Prostate gland (tissue), 2 donors: ENCODE measurements at regions not wholly inside any gene's neighbourhood (a gene's known extent, or its start where the extent isn't known, plus 50 kb on each side); places are given as distances from the start of the nearest gene placed in this dataset.

ENCODE experiments used
- DNase-seq: peaks from one replicate; pipeline ENCODE4 v3.0.0-alpha.2; 2019; ENCODE audit warnings: low spot score
- H3K27ac ChIP-seq, 2 donors: fragments of 200-600 bp; sonication (generic); 2 replicates each; pipeline ENCODE4 v1.5.1; 2017 to 2019
- H3K27me3 ChIP-seq: fragments of 200-600 bp; sonication (generic); replicated peaks from 2 replicates; pipeline ENCODE4 v1.5.1; 2019; ENCODE audit not compliant: insufficient read depth
- H3K36me3 ChIP-seq, 2 donors: fragments of 200-600 bp; sonication (generic); 1 replicate in 1 of 2; 2 replicates in 1 of 2; pipeline versions ENCODE4 v1.5.1 to v1.8.1; 2017 to 2019
- H3K4me1 ChIP-seq: fragments of 200-600 bp; sonication (generic); replicated peaks from 2 replicates; pipeline ENCODE4 v1.5.1; 2019
- H3K4me3 ChIP-seq, 2 donors: fragments of 200-600 bp; sonication (generic); 2 replicates each; pipeline ENCODE4 v1.5.1; 2017 to 2019
- H3K9me3 ChIP-seq: fragments of 200-600 bp; sonication (generic); 2 replicates; pipeline ENCODE4 v1.5.1; 2017
- POLR2A ChIP-seq: fragments of 450-650 bp; IDR thresholded peaks from one replicate; pipeline ENCODE4 v1.6.1; 2016; ENCODE audit warnings: antibody characterized with exemption, mild to moderate bottlenecking
- POLR2AphosphoS5 ChIP-seq: sonication (generic); formaldehyde crosslinking; IDR thresholded peaks from one replicate; pipeline ENCODE4 v1.6.1; 2017; ENCODE audit warnings: antibody characterized with exemption
- WGBS: methylation state at CpG from one replicate; pipeline ENCODE4 v1.1.5; 2018; 5-methylcytosine and 5-hydroxymethylcytosine counted together
- intact Hi-C: fragments of 100-400 bp; cut with DNase I; formaldehyde crosslinking; loops from one replicate; pipeline ENCODE4 v1.14.2; 2022
- TF ChIP-seq, protein P1 (sequence below), 4 experiments: fragments of 200-600 bp in 2 of 4; fragments of 450-650 bp in 2 of 4; sonication (generic) in 2 of 4; IDR thresholded peaks; 1 replicate in 3 of 4; 2 replicates in 1 of 4; pipeline ENCODE4 v1.5.1; 2016 to 2019; ENCODE audit warnings: antibody characterized with exemption in 4 of 4, mild to moderate bottlenecking in 2 of 4, moderate library complexity in 2 of 4

DNA sequence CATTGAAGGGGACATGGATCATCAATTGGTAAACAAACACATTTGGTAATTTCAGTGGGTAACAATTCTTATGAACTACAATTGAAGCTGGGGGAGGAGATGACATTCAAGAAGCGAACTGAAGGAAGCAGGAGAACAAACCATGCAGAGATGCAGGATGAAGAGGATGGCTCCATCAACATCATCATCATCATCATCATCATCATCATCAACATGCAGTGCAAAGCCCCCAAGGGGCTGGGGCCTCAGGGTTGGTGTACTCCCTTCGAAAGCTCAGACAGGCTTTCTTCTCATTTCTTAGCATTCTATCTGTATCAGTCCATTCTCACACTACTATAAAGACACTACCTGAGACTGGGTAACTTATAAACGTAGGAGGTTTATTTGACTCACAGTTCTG lies 105.8 kb downstream of the DUSP10 start:
- no peaks in the 10 kb centered on the region for H3K4me1 ChIP-seq
- intact Hi-C loops: no loop called here
- H3K36me3 ChIP-seq: no peaks in the 10 kb centered on the region
- no peak for TF ChIP-seq POLR2A
- H3K27me3 ChIP-seq: no peaks in the 10 kb centered on the region
- no peak overlapping the region for H3K4me3 ChIP-seq
- H3K9me3 ChIP-seq: no peaks in the 10 kb centered on the region
- no peak overlapping the region for H3K27ac ChIP-seq
- DNase-seq: no peak
- 75% methylated on average over 3 of the region's 3 CpGs for WGBS

DNA sequence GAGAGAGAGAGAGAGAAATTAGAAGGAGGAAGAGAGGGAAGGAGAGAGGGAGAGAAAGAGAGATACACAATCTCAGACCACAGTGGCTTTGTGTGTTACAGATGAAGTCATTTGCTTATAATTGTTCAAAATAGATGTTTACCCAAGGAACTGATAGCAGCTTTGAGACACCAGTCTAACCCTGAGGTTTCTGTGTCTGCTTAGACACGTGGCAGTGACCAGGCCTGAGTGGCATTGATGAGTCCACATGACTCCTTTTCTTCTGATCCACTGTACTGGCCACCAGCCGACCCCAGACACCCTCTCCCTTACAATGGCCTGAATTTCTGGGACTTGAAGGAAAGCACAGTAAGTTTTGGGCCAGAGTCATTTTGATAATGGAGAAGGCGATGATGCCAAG lies 104.9 kb downstream of the DUSP10 start:
- Histone ChIP-seq H3K27me3 (no peaks in the 10 kb centered on the region), H3K4me1 (no peaks in the 10 kb centered on the region), H3K4me3 (no peak overlapping the region), H3K27ac (no peak overlapping the region), H3K36me3 (no peaks in the 10 kb centered on the region), H3K9me3 (no peaks in the 10 kb centered on the region)
- TF ChIP-seq, protein P1, sequence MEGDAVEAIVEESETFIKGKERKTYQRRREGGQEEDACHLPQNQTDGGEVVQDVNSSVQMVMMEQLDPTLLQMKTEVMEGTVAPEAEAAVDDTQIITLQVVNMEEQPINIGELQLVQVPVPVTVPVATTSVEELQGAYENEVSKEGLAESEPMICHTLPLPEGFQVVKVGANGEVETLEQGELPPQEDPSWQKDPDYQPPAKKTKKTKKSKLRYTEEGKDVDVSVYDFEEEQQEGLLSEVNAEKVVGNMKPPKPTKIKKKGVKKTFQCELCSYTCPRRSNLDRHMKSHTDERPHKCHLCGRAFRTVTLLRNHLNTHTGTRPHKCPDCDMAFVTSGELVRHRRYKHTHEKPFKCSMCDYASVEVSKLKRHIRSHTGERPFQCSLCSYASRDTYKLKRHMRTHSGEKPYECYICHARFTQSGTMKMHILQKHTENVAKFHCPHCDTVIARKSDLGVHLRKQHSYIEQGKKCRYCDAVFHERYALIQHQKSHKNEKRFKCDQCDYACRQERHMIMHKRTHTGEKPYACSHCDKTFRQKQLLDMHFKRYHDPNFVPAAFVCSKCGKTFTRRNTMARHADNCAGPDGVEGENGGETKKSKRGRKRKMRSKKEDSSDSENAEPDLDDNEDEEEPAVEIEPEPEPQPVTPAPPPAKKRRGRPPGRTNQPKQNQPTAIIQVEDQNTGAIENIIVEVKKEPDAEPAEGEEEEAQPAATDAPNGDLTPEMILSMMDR (IDR thresholded peaks at IDR 0.05): no peak
- TF ChIP-seq POLR2A: no peak
- TF ChIP-seq POLR2AphosphoS5: no peak
- 83% methylated on average over 3 of the region's 3 CpGs for WGBS
- no peak for DNase-seq
- intact Hi-C loops: no loop called here

DNA sequence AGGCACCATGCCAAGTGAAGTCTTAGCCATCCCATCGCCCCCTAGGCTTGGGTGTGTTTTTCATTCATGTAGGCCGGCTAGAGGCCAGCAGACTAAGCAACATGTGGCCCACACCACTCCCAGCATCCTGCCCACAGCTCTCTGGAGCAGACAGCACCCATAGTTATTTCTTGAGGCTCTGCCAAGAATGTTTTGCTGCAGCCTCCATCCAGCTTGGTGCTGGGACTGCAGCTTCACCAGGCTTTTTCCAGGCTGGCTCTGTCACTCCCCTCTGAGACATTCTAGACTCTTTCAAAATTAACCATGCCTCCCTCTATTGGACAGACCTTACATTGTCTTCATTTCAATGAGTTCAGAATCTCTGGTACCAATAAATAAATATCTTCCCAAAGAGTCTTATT lies 104.2 kb downstream of the DUSP10 start:
- Histone ChIP-seq H3K27ac (no peak overlapping the region), H3K4me3 (no peak overlapping the region), H3K4me1 (no peaks in the 10 kb centered on the region), H3K9me3 (no peaks in the 10 kb centered on the region), H3K36me3 (no peaks in the 10 kb centered on the region), H3K27me3 (no peaks in the 10 kb centered on the region)
- WGBS: 59% methylated on average over 2 of the region's 2 CpGs
- no peak for DNase-seq
- intact Hi-C loops: no loop called here
- TF ChIP-seq POLR2A (no peak), POLR2AphosphoS5 (no peak)
- TF ChIP-seq, protein P1 (IDR thresholded peaks at IDR 0.05): no peak

DNA sequence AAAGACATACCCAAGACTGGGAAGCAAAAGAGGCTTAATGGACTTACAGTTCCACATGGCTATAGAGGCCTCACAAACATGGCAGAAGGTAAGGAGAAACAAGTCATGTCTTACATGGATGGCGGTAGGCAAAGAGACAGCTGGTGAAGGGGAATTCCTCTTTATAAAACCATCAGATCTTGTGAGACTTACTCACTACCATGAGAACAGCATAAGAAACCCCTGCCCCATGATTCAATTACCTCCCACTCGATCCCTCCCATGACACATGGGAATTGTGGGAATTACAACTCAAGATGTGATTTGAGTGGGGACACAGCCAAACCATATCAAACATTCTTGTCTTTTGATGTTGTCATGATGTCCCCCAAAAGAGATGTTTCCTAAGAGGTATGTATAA lies 103.3 kb downstream of the DUSP10 start:
- no peaks in the 10 kb centered on the region for H3K4me1 ChIP-seq
- no peaks in the 10 kb centered on the region for H3K27me3 ChIP-seq
- no peak for DNase-seq
- H3K4me3 ChIP-seq: no peak overlapping the region
- 91% methylated on average over 2 of the region's 2 CpGs for WGBS
- no peaks in the 10 kb centered on the region for H3K36me3 ChIP-seq
- H3K9me3 ChIP-seq: no peaks in the 10 kb centered on the region
- no peak overlapping the region for H3K27ac ChIP-seq
- TF ChIP-seq POLR2A (no peak), POLR2AphosphoS5 (no peak)
- TF ChIP-seq, protein P1 (IDR thresholded peaks at IDR 0.05): no peak
- intact Hi-C loops: no loop called here

DNA sequence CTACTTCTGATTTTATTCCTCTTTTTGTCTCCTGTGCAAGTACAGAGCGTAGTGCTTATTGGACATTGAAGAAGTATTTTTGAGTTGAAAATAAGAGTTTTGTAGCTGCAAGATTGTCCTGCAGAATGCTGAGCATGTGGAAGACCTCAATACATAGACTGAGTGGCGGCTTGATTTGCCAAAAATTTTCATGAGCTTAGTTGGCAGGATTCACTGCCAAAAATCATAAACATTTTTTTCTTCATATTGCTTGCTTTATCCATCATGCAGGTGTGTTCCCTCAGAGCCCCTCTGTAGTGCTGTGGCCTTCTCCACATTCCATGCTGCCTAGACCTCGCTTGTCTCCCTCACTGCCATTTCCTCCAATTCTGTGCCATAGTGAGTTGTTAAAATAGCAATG lies 100.1 kb downstream of the DUSP10 start:
- H3K4me1 ChIP-seq: no peaks in the 10 kb centered on the region
- H3K27ac ChIP-seq: no peak overlapping the region
- H3K4me3 ChIP-seq: no peak overlapping the region
- DNase-seq: no peak
- intact Hi-C loops: no loop called here
- TF ChIP-seq, protein P1 (IDR thresholded peaks at IDR 0.05): no peak
- no peak for TF ChIP-seq POLR2A
- 79% methylated on average over 3 of the region's 3 CpGs for WGBS
- no peaks in the 10 kb centered on the region for H3K36me3 ChIP-seq
- H3K27me3 ChIP-seq: no peaks in the 10 kb centered on the region
- no peaks in the 10 kb centered on the region for H3K9me3 ChIP-seq
